ENCODE measurements at regions not wholly inside any gene's neighbourhood (a gene's known extent, or its start where the extent isn't known, plus 50 kb on each side); places are given as distances from the start of the nearest gene placed in this dataset.

GRCh38 chr7:96920064-96920463 is 85.3 kb upstream of the DLX6 start:
- no peaks in the 10 kb centered on the region for H3K27me3 ChIP-seq (replicated peaks; ENCODE audit: insufficient read depth, low read depth, low read length, poor library complexity)
- H3K27ac ChIP-seq (ENCODE audit: low read depth, low read length, poor library complexity, severe bottlenecking), result no peak overlapping the region
- no peaks in the 10 kb centered on the region for H3K36me3 ChIP-seq (ENCODE audit: insufficient read depth, low read length, poor library complexity, severe bottlenecking)
- ChIA-PET CTCF (no interaction called here), POLR2A (ENCODE audit: low non-redundant PET) (no interaction called here)
- intact Hi-C loops (cut with micrococcal nuclease; ENCODE audit: unreplicated experiment), result no loop called here
- no peak overlapping the region for H3K4me3 ChIP-seq (ENCODE audit: low read depth, low read length, poor library complexity, severe bottlenecking)
- H3K9me3 ChIP-seq (ENCODE audit: low read depth, low read length, poor library complexity, severe bottlenecking), result no peaks in the 10 kb centered on the region
- DNase-seq (ENCODE audit: low spot score), result no peak
- no peak for TF ChIP-seq CTCF (conservative IDR thresholded peaks at IDR 0.05; ENCODE audit: low read depth, low read length)
- TF ChIP-seq EZH2 (IDR thresholded peaks at IDR 0.05; ENCODE audit: borderline replicate concordance, low read depth, low read length, poor library complexity, severe bottlenecking), result no peak
- no peaks in the 10 kb centered on the region for H3K4me1 ChIP-seq (ENCODE audit: insufficient read depth, low read length, poor library complexity, severe bottlenecking)
- no TSS peak for BruUV-seq (replicated peaks)

- H3K4me1 ChIP-seq (ENCODE audit: insufficient read depth, low read length, poor library complexity, severe bottlenecking), result no peaks in the 10 kb centered on the region
- no TSS peak for BruUV-seq (replicated peaks)
- intact Hi-C loops (cut with micrococcal nuclease; ENCODE audit: unreplicated experiment), result no loop called here
- no peak for DNase-seq (ENCODE audit: low spot score)
- H3K27ac ChIP-seq (ENCODE audit: low read depth, low read length, poor library complexity, severe bottlenecking), result no peak overlapping the region
- TF ChIP-seq CTCF (conservative IDR thresholded peaks at IDR 0.05; ENCODE audit: low read depth, low read length) (no peak), EZH2 (IDR thresholded peaks at IDR 0.05; ENCODE audit: borderline replicate concordance, low read depth, low read length, poor library complexity, severe bottlenecking) (no peak)
- CTCF ChIA-PET, result no interaction called here
- POLR2A ChIA-PET (ENCODE audit: low non-redundant PET), result no interaction called here
- no peaks in the 10 kb centered on the region for H3K27me3 ChIP-seq (replicated peaks; ENCODE audit: insufficient read depth, low read depth, low read length, poor library complexity)
- no peaks in the 10 kb centered on the region for H3K9me3 ChIP-seq (ENCODE audit: low read depth, low read length, poor library complexity, severe bottlenecking)
- H3K4me3 ChIP-seq (ENCODE audit: low read depth, low read length, poor library complexity, severe bottlenecking), result no peak overlapping the region
- H3K36me3 ChIP-seq (ENCODE audit: insufficient read depth, low read length, poor library complexity, severe bottlenecking), result no peaks in the 10 kb centered on the region
Measured at GRCh38 chr7:96920713-96921112, 84.6 kb upstream of the DLX6 start.

- DNase-seq (ENCODE audit: low spot score), result peak; percentile 4
- no peaks in the 10 kb centered on the region for H3K9me3 ChIP-seq (ENCODE audit: low read depth, low read length, poor library complexity, severe bottlenecking)
- no peaks in the 10 kb centered on the region for H3K4me1 ChIP-seq (ENCODE audit: insufficient read depth, low read length, poor library complexity, severe bottlenecking)
- ChIA-PET POLR2A (ENCODE audit: low non-redundant PET) (no interaction called here), CTCF (no interaction called here)
- no peak overlapping the region for H3K4me3 ChIP-seq (ENCODE audit: low read depth, low read length, poor library complexity, severe bottlenecking)
- intact Hi-C loops (cut with micrococcal nuclease; ENCODE audit: unreplicated experiment), result no loop called here
- TF ChIP-seq CTCF (conservative IDR thresholded peaks at IDR 0.05; ENCODE audit: low read depth, low read length), result no peak
- TF ChIP-seq EZH2 (IDR thresholded peaks at IDR 0.05; ENCODE audit: borderline replicate concordance, low read depth, low read length, poor library complexity, severe bottlenecking), result no peak
- no peaks in the 10 kb centered on the region for H3K27me3 ChIP-seq (replicated peaks; ENCODE audit: insufficient read depth, low read depth, low read length, poor library complexity)
- no peak overlapping the region for H3K27ac ChIP-seq (ENCODE audit: low read depth, low read length, poor library complexity, severe bottlenecking)
- no peaks in the 10 kb centered on the region for H3K36me3 ChIP-seq (ENCODE audit: insufficient read depth, low read length, poor library complexity, severe bottlenecking)
- BruUV-seq (replicated peaks), result no TSS peak
Measured at GRCh38 chr7:96921231-96921630, 84.1 kb upstream of the DLX6 start.
